GM21526 (cell line): ENCODE measurements at regions not wholly inside any gene's neighbourhood (a gene's known extent, or its start where the extent isn't known, plus 50 kb on each side); places are given as distances from the start of the nearest gene placed in this dataset.
A peak's percentile ranks its signal among the peaks of the same experiment; 100 is the strongest.
"Not testable (repeated sequence)": the region's sequence is repeated elsewhere in the genome, so short reads cannot be mapped to it uniquely, and the experiment has no call there.

ENCODE experiments used
- ATAC-seq: cut with Tn5 transposase; IDR thresholded peaks from one replicate; pipeline ENCODE4 v1.9.1; 2021; ENCODE audit warnings: moderate library complexity; ENCODE audit not compliant: unreplicated experiment, low FRiP score

DNA sequence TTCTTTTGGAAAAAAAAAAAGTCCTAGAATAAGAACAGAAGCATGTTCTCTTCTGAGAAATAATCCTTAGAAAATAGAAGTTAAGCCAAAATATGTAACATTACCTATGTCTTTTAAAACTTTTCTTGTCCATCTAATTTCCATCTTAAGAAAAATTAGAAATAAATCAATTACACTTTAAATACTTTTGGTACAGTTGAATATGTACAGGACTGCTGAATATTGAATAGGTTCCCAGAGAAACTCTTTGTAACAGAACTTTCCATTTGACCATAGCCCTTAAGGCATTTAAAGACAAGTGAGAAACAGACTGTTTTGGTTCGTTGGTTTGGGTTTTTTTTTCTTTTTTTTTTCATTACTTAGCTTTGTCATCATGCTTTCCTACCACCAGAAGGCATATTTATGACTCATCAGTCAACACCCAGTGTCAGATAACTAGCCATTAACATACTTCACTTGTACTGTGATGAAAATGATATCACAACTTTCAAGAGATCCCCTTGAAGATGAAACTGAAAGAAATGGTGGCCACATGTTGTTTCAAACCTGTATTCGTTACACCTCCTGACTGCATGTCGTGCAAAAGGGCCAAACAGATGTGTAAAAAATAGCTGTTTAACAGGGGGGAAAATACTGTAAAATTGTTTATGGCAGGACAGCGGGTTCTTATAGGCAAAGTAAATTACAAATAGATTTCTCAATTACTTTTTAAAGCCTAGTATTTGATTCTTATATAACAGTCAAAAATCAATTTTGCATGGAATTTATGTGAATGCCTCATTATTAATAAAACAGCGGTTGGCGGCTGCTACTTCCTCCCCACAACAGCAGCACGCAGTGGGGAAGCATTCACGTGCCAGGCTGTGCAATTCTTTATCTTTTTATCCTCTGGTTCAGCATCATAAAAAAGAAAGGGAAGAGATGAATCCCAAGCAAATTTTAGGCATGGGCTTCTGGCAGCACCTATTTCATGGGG lies 280.7 kb upstream of the HNRNPA3 start:
- ATAC-seq: peak; percentile 98

GRCh38 chr2:176934131-176934530 lies 278.5 kb upstream of the HNRNPA3 start:
- ATAC-seq: no peak

GRCh38 chr2:176934869-176935415 lies 277.7 kb upstream of the HNRNPA3 start:
- no peak for ATAC-seq

DNA sequence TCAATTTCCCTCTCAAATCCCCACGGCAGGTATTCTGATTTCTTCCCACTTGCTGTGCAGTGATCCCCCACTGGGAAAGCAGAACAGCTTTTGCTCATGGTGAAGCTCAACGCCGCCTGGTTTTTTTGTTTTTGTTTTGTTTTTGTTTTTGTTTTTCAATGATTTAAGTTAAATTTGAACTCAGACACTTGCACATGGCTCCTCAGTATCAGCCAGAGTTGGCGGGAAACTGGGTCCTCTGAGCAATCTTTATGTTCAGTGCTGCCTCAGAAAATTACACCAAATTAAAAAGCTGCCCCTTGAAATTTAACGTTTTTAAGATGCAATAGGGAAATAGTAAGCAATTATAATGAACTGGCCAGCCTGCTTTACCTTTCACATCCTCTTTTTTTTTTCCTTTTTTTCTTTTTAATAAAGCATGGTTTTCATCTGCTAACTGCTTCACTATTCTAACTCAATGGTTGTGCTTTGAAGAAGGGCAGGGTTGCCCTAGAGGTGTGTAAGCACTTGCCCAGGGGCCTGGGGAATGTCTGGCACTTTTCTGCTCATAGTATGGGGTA lies 277.0 kb upstream of the HNRNPA3 start:
- ATAC-seq: no peak

DNA sequence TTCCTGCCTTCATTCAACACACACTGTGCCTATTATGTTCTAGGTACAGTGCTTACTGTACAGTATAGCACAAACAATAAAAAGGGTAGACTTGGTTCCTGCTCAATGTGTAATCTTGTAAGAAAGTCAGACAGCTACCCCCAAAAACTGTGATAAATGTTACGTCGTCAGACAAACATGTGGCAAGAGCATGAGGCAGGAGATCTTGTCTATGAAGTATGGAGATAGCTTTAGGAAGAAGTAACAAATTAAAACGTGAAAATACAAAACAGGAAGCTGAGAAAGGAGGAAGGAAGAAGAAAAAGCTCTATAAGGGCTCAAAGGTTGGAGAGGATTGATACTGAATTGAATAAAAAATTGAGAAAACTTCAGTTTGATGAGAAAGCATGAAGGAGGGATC lies 276.2 kb upstream of the HNRNPA3 start:
- ATAC-seq: no peak

DNA sequence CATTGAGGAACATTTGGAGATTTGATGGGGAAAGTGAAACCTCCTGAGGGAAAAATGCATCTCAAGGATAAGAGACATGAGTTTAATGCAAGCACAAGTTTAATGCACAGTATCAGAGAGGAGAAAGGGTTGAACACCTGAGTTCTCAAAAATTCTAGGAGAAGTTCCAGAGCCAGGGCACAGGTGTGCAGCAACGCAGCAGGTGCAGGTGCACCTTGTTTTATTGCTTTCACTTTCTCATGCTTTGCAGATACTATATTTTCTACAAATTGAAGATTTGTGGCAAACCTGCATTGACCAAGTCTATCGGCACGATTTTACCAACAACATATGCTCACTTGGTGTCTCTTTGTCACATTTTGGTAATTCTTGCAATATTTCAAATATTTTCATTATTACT lies 267.6 kb upstream of the HNRNPA3 start:
- ATAC-seq: no peak

DNA sequence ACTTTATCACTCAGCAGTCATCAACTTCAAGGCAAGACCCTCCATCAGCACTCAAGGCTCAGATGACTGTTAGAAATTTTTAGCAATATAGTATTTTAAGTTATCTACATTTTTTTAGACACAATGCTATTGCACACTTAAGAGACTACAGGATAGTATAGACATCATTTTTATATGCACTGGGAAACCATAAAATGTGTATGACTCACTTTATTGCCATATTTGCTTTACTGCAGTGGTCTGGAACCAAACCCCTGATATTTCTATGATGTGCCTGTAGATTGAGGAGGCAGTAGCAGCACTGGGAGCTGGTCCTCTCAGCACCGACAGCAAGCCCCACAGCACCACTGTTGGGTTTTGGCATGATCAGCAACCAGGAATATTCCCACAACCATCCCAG lies 264.8 kb upstream of the HNRNPA3 start:
- no peak for ATAC-seq

DNA sequence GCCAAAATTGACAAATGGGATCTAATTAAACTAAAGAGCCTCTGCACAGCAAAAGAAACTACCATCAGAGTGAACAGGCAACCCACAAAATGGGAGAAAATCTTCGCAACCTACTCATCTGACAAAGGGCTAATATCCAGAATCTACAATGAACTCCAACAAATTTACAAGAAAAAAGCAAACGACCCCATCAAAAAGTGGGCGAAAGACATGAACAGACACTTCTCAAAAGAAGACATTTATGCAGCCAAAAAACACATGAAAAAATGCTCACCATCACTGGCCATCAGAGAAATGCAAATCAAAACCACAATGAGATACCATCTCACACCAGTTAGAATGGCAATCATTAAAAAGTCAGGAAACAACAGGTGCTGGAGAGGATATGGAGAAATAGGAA lies 261.4 kb upstream of the HNRNPA3 start:
- not testable (repeated sequence) for ATAC-seq

- no peak for ATAC-seq
These were observed 255.8 kb upstream of the HNRNPA3 start for GRCh38 chr2:176956791-176957190.

GRCh38 chr2:176959614-176960013 lies 253.0 kb upstream of the HNRNPA3 start:
- no peak for ATAC-seq

GRCh38 chr2:176960061-176960460 lies 252.5 kb upstream of the HNRNPA3 start:
- ATAC-seq: no peak

DNA sequence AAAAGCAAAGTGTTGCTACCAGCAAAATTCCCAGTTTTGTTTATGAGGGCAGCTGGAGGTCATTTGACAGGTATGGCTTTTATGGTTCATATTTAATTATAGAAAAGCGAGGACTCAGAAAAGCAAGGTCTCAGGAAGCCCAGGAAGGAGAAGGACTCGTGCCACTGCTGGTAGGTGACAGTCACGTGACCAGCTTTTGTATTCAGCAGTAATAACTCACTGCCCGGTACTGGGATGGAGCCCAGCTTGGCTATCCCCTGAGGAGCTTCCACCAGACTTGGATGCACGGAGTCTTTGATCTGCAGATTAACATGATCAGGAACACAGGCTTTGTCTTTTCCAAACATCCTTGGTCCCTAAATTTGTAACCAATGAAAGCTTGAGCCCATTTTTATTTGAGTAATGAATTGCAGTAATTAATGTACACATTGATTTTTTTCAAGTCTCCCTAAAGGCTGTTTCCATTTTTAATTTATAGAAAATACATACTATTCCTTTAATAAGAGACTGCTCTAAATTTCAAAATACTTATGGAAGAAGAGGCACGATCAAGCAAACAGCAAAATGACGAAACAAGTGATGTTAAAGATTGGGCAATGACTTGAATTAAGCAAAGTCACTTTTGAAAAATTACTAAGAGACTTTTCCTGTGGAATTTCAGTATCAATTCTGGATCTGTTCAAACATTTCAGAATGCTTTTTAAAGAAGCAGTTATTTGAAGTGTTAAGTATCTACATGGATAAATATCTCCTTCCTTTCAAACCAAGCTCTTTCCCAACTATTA lies 251.7 kb upstream of the HNRNPA3 start:
- ATAC-seq: no peak

- ATAC-seq: no peak
These were observed 250.6 kb upstream of the HNRNPA3 start for GRCh38 chr2:176961775-176962619.

GRCh38 chr2:176963568-176964287 lies 248.9 kb upstream of the HNRNPA3 start:
- ATAC-seq: no peak

DNA sequence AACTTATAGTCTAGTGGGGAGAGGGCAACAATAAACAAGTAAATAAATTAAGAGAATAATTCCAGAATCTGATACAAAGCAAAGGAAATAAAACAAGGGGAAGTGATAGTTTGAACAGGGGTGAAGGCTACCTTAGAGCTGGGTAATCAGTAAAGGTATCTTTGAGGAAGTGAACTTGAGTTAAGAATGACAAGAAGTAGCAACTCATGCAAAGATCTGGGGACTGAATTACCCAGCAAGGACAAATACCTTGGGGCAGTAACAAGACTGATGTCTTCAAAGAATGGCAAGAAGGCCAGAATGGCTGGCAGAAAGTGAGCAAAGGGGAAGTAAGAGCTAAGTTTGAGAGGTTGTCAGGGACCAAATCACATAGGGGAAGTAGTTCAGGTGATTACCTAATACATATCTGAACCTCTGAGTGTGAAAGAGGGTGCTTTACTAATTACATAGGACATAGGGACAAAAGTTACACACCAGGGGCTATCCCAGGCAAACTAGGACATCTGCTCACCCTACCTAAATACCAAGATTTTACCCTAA lies 244.6 kb upstream of the HNRNPA3 start:
- no peak for ATAC-seq

DNA sequence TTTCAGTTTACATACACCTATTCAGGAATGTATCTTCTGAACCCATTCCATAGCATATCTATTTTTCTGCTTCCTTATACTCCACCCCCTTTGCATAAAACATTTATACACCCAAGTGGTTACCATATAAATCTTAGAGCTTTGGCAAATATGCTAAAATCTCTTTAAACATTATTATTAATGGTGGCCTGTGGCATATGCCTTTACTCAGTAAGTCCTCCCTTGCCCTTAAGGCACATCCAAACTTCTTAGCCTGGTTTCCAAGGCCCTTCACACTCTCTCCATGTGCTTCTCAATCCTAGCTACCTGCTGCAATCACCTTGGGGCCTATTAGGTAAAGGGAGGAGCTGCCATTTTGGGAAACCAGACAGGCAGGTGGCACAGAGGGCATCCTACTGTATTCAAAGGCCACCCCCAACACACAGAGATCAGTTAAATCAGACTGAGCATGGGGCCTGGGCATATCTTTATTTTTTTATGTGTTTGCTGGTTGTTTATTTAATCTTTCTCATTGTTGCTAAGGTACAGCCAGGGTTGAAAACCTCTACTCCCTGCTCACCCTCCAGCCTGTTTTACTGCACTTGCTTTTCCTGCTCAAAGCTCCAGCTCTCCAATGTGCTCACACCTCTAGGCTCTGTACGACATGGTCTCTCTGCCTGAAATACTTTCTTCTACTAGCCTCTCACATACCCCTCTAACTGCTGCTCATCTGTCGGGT lies 242.8 kb upstream of the HNRNPA3 start:
- ATAC-seq: no peak

DNA sequence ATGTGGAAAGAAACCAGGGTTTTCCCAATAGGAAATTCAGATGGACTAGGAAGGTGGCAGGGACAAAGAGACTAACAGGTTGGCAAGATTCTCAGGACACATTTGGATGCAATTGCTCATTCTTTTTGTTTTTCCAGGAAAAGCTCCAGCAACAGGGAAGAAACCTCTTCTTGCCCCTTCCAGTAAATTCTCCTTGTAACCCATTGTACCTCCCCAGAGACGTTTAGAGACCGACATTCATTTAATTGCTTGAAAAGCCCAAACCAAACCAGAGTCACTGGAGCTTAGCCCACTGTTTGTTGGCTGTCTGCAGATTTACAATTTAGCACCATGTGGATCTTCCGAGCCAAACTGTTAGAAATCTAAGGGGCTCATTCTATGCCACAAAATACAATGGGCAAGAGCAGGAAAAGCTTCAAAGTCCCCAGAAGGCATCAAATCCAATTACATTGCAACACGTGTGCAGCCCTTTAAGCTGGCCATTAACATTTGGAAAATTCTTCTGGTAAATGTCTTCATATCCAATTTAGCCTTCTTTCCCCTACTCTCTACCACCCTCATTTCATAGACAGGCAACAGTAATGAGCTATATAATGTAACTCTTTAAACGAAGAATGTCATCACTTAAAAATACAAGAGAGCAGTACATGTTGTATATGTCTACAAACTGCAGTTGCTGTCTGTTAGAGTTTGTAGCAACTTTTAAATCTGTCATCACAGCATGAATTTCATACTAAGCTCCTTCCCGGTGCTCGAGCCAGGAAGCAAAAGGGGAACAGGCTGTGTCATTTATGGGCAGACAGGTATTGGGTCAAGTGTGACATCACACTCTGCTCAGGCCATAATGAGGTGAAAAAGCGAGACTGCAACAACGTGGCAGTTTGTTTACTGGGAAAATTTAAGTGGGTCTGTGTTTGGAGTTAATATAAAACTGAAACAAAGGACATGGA lies 235.6 kb upstream of the HNRNPA3 start:
- no peak for ATAC-seq
